Testis (tissue), 2 donors: ENCODE measurements at regions not wholly inside any gene's neighbourhood (a gene's known extent, or its start where the extent isn't known, plus 50 kb on each side); places are given as distances from the start of the nearest gene placed in this dataset.

Experiments
- POLR2A ChIP-seq: fragments of 450-650 bp; IDR thresholded peaks from one replicate; pipeline ENCODE4 v1.6.1; 2017; ENCODE audit warnings: antibody characterized with exemption, mild to moderate bottlenecking, moderate library complexity
- TF ChIP-seq, protein P1 (sequence below), 3 experiments: fragments of 450-650 bp in 2 of 3; fragments of 200-600 bp in 1 of 3; sonication (generic) in 1 of 3; IDR thresholded peaks; one replicate each; pipeline ENCODE4 v1.5.1; 2016 to 2019; ENCODE audit warnings: antibody characterized with exemption in 3 of 3, mild to moderate bottlenecking in 2 of 3, moderate library complexity in 1 of 3

DNA sequence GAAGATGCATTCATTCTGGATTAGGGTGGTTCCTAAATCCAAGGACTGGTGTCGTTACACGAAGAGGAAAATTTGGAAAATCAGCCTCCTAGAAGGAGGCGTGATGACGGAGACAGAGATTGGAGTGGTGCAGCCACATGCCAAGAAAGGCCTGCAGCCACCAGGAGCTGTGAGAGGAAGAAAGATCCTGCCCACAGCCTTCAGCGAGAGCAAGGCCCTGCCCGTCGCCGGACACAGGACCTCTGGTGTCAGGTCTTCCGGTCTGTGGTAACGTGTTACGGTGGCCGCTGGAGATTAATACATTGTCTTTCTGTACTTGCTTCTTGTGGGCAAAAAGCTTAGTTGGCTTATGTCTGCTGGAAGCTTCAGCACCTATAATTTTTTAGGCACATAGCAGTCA, 1045.8 kb downstream of the BRD1 start:
- TF ChIP-seq, protein P1, sequence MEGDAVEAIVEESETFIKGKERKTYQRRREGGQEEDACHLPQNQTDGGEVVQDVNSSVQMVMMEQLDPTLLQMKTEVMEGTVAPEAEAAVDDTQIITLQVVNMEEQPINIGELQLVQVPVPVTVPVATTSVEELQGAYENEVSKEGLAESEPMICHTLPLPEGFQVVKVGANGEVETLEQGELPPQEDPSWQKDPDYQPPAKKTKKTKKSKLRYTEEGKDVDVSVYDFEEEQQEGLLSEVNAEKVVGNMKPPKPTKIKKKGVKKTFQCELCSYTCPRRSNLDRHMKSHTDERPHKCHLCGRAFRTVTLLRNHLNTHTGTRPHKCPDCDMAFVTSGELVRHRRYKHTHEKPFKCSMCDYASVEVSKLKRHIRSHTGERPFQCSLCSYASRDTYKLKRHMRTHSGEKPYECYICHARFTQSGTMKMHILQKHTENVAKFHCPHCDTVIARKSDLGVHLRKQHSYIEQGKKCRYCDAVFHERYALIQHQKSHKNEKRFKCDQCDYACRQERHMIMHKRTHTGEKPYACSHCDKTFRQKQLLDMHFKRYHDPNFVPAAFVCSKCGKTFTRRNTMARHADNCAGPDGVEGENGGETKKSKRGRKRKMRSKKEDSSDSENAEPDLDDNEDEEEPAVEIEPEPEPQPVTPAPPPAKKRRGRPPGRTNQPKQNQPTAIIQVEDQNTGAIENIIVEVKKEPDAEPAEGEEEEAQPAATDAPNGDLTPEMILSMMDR (IDR thresholded peaks at IDR 0.05) = no peak
- no peak for TF ChIP-seq POLR2A
